B cell (primary cell): ENCODE measurements at regions not wholly inside any gene's neighbourhood (a gene's known extent, or its start where the extent isn't known, plus 50 kb on each side); places are given as distances from the start of the nearest gene placed in this dataset.

Experiments
- ATAC-seq: fragments of 200-7000 bp; cut with Tn5 transposase; one replicate; pipeline ENCODE4 v1.10.0; 2021; ENCODE audit warnings: low read depth, mild to moderate bottlenecking, moderate number of reproducible peaks, moderate library complexity
- CTCF ChIA-PET: fragments of 350-600 bp; sonication (Branson Sonifier 250); formaldehyde crosslinking; loops from one replicate; lab custom pipeline; 2021; ENCODE audit warnings: antibody characterized with exemption, inconsistent platforms; lab: Charles Lee
- POLR2A ChIA-PET: fragments of 350-600 bp; sonication (Branson Sonifier 250); formaldehyde crosslinking; loops from one replicate; lab custom pipeline; 2021; ENCODE audit warnings: antibody characterized with exemption; lab: Charles Lee
- DNase-seq: peaks from one replicate; pipeline ENCODE4 v3.0.0; 2013
- H2AFZ ChIP-seq: 2 replicates; pipeline ENCODE4 v1.6.1; 2012; ENCODE audit warnings: mild to moderate bottlenecking, low read depth, low read length; ENCODE audit not compliant: insufficient read depth, poor library complexity, severe bottlenecking
- H3K27ac ChIP-seq, 2 donors: 1 replicate in 1 of 2; 2 replicates in 1 of 2; pipeline ENCODE4 v1.5.1; 2012 to 2013; ENCODE audit warnings: low read length in 2 of 2, mild to moderate bottlenecking in 2 of 2, moderate library complexity in 1 of 2
- H3K27me3 ChIP-seq, 4 experiments: fragments of 200-600 bp in 1 of 4; sonication (generic) in 1 of 4; replicated peaks in 1 of 4; 1 replicate in 2 of 4; 2 replicates in 2 of 4; pipeline versions ENCODE4 v1.6.1 to v1.7.0; 2013 to 2016; ENCODE audit warnings: low read length in 3 of 4, mild to moderate bottlenecking in 2 of 4, mixed read lengths in 1 of 4, moderate library complexity in 1 of 4; ENCODE audit not compliant: insufficient read depth in 4 of 4, control insufficient read depth in 3 of 4; ENCODE audit errors: control extremely low read depth in 1 of 4
- H3K36me3 ChIP-seq, 2 experiments: replicated peaks in 1 of 2; 1 replicate in 1 of 2; 2 replicates in 1 of 2; pipeline versions ENCODE4 v1.6.1 to v1.7.1; 2013; ENCODE audit warnings: low read length in 1 of 2; ENCODE audit not compliant: insufficient read depth in 2 of 2, control insufficient read depth in 1 of 2; ENCODE audit errors: control extremely low read depth in 1 of 2, extremely low read depth in 1 of 2
- H3K4me1 ChIP-seq, 2 donors: fragments of 200-600 bp in 1 of 2; sonication (generic) in 1 of 2; 1 replicate in 1 of 2; 2 replicates in 1 of 2; pipeline versions ENCODE4 v1.5.1 to v1.6.1; 2013 to 2017; ENCODE audit warnings: low read length in 2 of 2; ENCODE audit not compliant: control insufficient read depth in 2 of 2, insufficient read depth in 2 of 2
- H3K4me2 ChIP-seq: replicated peaks from 2 replicates; pipeline ENCODE3; 2012; ENCODE audit warnings: mild to moderate bottlenecking, low read depth, low read length; ENCODE audit not compliant: poor library complexity, severe bottlenecking
- H3K4me3 ChIP-seq, 5 experiments: fragments of 200-600 bp in 1 of 5; sonication (generic) in 1 of 5; 1 replicate in 3 of 5; 2 replicates in 2 of 5; pipeline versions ENCODE4 v1.5.1 to v1.7.0; 2011 to 2016; ENCODE audit warnings: low read length in 4 of 5, mild to moderate bottlenecking in 4 of 5, low read depth in 2 of 5, control low read depth in 1 of 5, moderate library complexity in 1 of 5; ENCODE audit not compliant: insufficient read depth in 1 of 5; ENCODE audit errors: control extremely low read depth in 1 of 5, extremely low read depth in 1 of 5
- H3K79me2 ChIP-seq: fragments of 200-600 bp; sonication (generic); one replicate; pipeline ENCODE4 v1.6.0; 2016; ENCODE audit warnings: low read length; ENCODE audit not compliant: control insufficient read depth, insufficient read depth
- H3K9ac ChIP-seq: fragments of 200-600 bp; sonication (generic); 2 replicates; pipeline ENCODE4 v1.6.1; 2017; ENCODE audit warnings: mild to moderate bottlenecking, low read length, moderate library complexity
- H3K9me3 ChIP-seq, 3 donors: one replicate each; pipeline versions ENCODE4 v1.6.1 to v1.7.1; 2013; ENCODE audit warnings: low read length in 2 of 3; ENCODE audit not compliant: control insufficient read depth in 2 of 3, insufficient read depth in 1 of 3; ENCODE audit errors: control extremely low read depth in 1 of 3
- H4K20me1 ChIP-seq: 2 replicates; pipeline ENCODE4 v1.6.0; 2012; ENCODE audit warnings: mild to moderate bottlenecking, low read length; ENCODE audit not compliant: insufficient read depth, control insufficient read depth, poor library complexity, severe bottlenecking
- H3K27ac Mint-ChIP-seq: one replicate; pipeline ENCODE4 v1.8.0; 2021; ENCODE audit warnings: mixed read lengths
- H3K27me3 Mint-ChIP-seq: one replicate; pipeline ENCODE4 v1.8.0; 2021; ENCODE audit warnings: mixed read lengths
- H3K4me1 Mint-ChIP-seq: one replicate; pipeline ENCODE4 v1.8.0; 2021; ENCODE audit warnings: mixed read lengths
- H3K4me3 Mint-ChIP-seq: one replicate; pipeline ENCODE4 v1.8.0; 2021; ENCODE audit warnings: mixed read lengths
- H3K9me3 Mint-ChIP-seq: one replicate; pipeline ENCODE4 v1.8.0; 2022; ENCODE audit warnings: mixed read lengths; ENCODE audit not compliant: insufficient read depth
- EZH2 ChIP-seq: IDR thresholded peaks from 2 replicates; pipeline ENCODE4 v1.6.1; 2012; ENCODE audit warnings: borderline replicate concordance, low read depth, mild to moderate bottlenecking, moderate library complexity, low read length; ENCODE audit not compliant: insufficient read depth, poor library complexity, severe bottlenecking
- WGBS: methylation state at CpG from one replicate; pipeline ENCODE4 v1.1.5; 2013; ENCODE audit warnings: missing lambda C conversion rate; ENCODE audit not compliant: insufficient coverage; 5-methylcytosine and 5-hydroxymethylcytosine counted together
- intact Hi-C: fragments of 100-400 bp; cut with micrococcal nuclease; formaldehyde crosslinking; loops from one replicate; pipeline ENCODE4 v1.10.0; 2022
- TF ChIP-seq, protein P1 (sequence below): fragments of 200-600 bp; IDR thresholded peaks from one replicate; pipeline ENCODE4 v1.8.0; 2022; ENCODE audit warnings: antibody characterized with exemption, mild to moderate bottlenecking

DNA sequence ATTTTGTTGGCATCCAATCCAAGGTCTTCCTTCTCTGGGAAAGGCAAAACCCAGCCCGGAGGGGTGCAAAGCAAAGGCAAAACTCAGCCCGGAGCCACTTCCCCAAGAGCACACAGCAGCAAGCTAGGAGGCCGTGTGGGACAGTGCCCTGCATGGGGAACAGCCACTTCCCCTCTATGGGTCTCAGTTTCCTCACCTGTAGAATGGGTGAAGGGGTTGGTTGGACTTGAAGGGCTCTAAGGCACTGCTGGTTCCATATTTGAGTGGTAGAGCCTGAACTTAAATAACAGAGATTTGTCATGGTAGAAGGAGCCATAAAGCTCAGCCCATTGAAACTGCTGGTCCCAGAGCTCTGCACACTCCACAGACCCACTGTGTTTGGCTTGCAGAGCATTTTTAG lies 51.3 kb upstream of the CCDC167 start:
- TF ChIP-seq, protein P1, sequence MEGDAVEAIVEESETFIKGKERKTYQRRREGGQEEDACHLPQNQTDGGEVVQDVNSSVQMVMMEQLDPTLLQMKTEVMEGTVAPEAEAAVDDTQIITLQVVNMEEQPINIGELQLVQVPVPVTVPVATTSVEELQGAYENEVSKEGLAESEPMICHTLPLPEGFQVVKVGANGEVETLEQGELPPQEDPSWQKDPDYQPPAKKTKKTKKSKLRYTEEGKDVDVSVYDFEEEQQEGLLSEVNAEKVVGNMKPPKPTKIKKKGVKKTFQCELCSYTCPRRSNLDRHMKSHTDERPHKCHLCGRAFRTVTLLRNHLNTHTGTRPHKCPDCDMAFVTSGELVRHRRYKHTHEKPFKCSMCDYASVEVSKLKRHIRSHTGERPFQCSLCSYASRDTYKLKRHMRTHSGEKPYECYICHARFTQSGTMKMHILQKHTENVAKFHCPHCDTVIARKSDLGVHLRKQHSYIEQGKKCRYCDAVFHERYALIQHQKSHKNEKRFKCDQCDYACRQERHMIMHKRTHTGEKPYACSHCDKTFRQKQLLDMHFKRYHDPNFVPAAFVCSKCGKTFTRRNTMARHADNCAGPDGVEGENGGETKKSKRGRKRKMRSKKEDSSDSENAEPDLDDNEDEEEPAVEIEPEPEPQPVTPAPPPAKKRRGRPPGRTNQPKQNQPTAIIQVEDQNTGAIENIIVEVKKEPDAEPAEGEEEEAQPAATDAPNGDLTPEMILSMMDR, result no peak
- TF ChIP-seq EZH2, result no peak
- Histone ChIP-seq H3K79me2 (no peaks in the 10 kb centered on the region), H4K20me1 (no peaks in the 10 kb centered on the region), H2AFZ (no peak overlapping the region), H3K4me2 (peak overlapping the region; percentile 9), H3K9ac (no peak overlapping the region), H3K9me3 (no peaks in the 10 kb centered on the region), H3K36me3 (no peaks in the 10 kb centered on the region), H3K4me3 (no peak overlapping the region), H3K4me1 (peaks cover 91 to 95% of the 10 kb centered on the region in 2 donors), H3K27me3 (no peaks in the 10 kb centered on the region), H3K27ac (no peak overlapping the region)
- H3K4me3 Mint-ChIP-seq, result no peak overlapping the region
- ATAC-seq, result no peak
- H3K27ac Mint-ChIP-seq, result no peak overlapping the region
- DNase-seq, result no peak
- CTCF ChIA-PET, result no interaction called here
- intact Hi-C loops, result no loop called here
- no peaks in the 10 kb centered on the region for H3K9me3 Mint-ChIP-seq
- no peaks in the 10 kb centered on the region for H3K27me3 Mint-ChIP-seq
- H3K4me1 Mint-ChIP-seq, result peaks cover 79% of the 10 kb centered on the region
- WGBS, result 50% methylated on average over 2 of the region's 3 CpGs
- POLR2A ChIA-PET, result interaction anchor here (1.0 to 1.3 kb wide), 2 partner anchors 12 to 15 kb away, joined by 3 to 5 read pairs; no protein-coding TSS in a partner anchor

DNA sequence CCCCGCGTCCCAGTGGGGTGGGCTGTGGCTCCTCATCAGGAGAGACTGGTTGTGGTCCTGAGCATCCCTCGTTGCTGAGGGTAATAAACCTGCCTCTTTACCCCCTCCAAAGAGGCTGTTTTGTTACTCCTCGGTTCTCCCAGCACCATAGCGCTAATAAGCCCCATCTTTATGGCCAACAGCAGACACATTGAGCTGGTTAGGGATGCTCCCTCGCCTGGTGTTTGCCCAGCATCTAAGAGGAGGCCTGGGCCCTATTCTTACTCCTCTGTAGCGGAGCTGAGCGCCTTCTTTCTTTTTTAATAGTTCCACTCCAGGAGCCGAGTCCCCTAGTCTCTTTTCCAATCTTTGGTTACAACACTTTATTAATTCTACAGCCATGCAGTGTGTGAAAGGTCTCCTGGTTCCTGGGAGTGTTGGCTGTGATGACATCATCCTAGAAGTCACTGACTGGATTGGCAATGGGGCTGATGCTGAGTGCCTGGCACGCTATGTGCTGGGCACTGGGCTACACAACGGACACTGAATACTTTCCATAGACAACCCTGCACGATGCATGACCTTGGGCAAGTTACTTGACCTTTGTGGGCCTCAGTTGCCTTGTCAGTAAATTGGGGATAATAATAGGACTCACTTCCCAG lies 50.6 kb upstream of the CCDC167 start:
- Histone ChIP-seq H3K36me3 (no peaks in the 10 kb centered on the region), H3K9ac (no peak overlapping the region), H3K4me3 (no peak overlapping the region), H4K20me1 (no peaks in the 10 kb centered on the region), H3K9me3 (no peaks in the 10 kb centered on the region), H3K27me3 (no peaks in the 10 kb centered on the region), H3K4me1 (peaks cover 91 to 95% of the 10 kb centered on the region in 2 donors), H2AFZ (no peak overlapping the region), H3K27ac (peak overlapping the region in 1 of 2 donors; percentile 45), H3K4me2 (peak overlapping the region; percentile 45), H3K79me2 (no peaks in the 10 kb centered on the region)
- H3K4me1 Mint-ChIP-seq, result peaks cover 76% of the 10 kb centered on the region
- ChIA-PET CTCF (interaction anchor here (1.0 to 4.7 kb wide), 3 partner anchors 12 to 15 kb away, joined by 4 to 38 read pairs (median 4); no protein-coding TSS in a partner anchor), POLR2A (interaction anchor here (1.0 to 1.3 kb wide), 3 partner anchors 12 to 16 kb away, joined by 3 to 5 read pairs (median 3); no protein-coding TSS in a partner anchor)
- no peaks in the 10 kb centered on the region for H3K9me3 Mint-ChIP-seq
- WGBS, result 67% methylated on average over 3 of the region's 12 CpGs
- H3K27me3 Mint-ChIP-seq, result no peaks in the 10 kb centered on the region
- no peak overlapping the region for H3K4me3 Mint-ChIP-seq
- intact Hi-C loops, result no loop called here
- TF ChIP-seq, protein P1, result no peak
- DNase-seq (no peak), ATAC-seq (no peak)
- peak overlapping the region; percentile 28 for H3K27ac Mint-ChIP-seq
